Jurkat, Clone E6-1 (cell line): ENCODE measurements at regions not wholly inside any gene's neighbourhood (a gene's known extent, or its start where the extent isn't known, plus 50 kb on each side); places are given as distances from the start of the nearest gene placed in this dataset.
A peak's percentile ranks its signal among the peaks of the same experiment; 100 is the strongest.

Source experiments
- DNase-seq: peaks from one replicate; pipeline ENCODE4 v3.0.0-alpha.2; 2011; ENCODE audit warnings: low read depth, low spot score
- H3K4me3 ChIP-seq: 2 replicates; pipeline ENCODE4 v1.5.1; 2011; ENCODE audit warnings: mild to moderate bottlenecking, low read length, control low read depth, moderate library complexity

- H3K4me3 ChIP-seq: no peak overlapping the region
- no peak for DNase-seq
Observed at GRCh38 chr6:119539066-119539746, 189.6 kb upstream of the MAN1A1 start.

GRCh38 chr6:119536666-119537065 is 187.1 kb upstream of the MAN1A1 start:
- no peak for DNase-seq

GRCh38 chr6:119535332-119535731 is 185.8 kb upstream of the MAN1A1 start:
- no peak for DNase-seq
- no peak overlapping the region for H3K4me3 ChIP-seq

More at GRCh38 chr6:119536666-119537065, 187.1 kb upstream of the MAN1A1 start:
- no peak overlapping the region for H3K4me3 ChIP-seq

- H3K4me3 ChIP-seq: no peak overlapping the region
- DNase-seq: peak; percentile 7
Observed at GRCh38 chr6:119533603-119534279, 184.2 kb upstream of the MAN1A1 start.

DNA sequence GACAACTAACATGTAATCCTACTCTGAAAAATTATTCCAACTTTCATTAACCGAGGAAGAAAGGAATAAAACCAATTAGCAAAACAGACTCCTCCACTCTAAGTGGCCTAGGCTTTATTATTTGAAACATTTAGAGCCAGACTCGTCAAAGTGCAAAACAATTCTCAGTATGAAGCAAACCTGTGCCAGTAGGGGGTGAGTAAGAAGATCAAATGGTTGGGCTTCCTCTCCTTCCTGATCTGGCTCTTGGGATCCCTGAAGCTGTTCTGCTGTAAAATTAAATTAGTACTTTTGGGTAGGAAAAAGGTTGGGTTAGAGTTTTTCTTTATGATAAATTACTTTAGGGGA is 177.6 kb upstream of the MAN1A1 start:
- no peak overlapping the region for H3K4me3 ChIP-seq
- DNase-seq: no peak

GRCh38 chr6:119526561-119527230 is 177.1 kb upstream of the MAN1A1 start:
- H3K4me3 ChIP-seq: no peak overlapping the region
- no peak for DNase-seq

GRCh38 chr6:119524410-119524809 is 174.8 kb upstream of the MAN1A1 start:
- DNase-seq: no peak
- no peak overlapping the region for H3K4me3 ChIP-seq

- DNase-seq: no peak
- no peak overlapping the region for H3K4me3 ChIP-seq
Observed at GRCh38 chr6:119523556-119523955, 174.0 kb upstream of the MAN1A1 start.

DNA sequence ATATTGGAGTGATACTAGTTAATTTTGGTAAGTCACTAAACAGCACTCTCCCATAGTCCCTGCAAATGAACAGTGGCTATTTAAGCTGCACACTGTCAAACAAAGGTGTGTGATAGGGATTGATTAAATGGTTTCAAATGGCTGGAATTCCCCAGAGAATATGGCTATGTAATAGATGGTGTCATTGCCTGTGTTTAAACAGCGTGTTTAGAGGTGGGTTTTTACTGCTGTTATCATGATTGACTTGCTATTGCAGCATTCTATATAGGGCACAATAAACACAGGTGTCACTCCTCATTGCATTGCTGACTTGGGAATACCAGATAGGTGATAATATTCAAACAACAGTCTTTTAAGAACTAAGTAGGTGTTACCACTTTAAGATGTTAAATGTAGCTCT is 171.7 kb upstream of the MAN1A1 start:
- no peak overlapping the region for H3K4me3 ChIP-seq
- DNase-seq: no peak

GRCh38 chr6:119517428-119517827 is 167.9 kb upstream of the MAN1A1 start:
- DNase-seq: no peak

DNA sequence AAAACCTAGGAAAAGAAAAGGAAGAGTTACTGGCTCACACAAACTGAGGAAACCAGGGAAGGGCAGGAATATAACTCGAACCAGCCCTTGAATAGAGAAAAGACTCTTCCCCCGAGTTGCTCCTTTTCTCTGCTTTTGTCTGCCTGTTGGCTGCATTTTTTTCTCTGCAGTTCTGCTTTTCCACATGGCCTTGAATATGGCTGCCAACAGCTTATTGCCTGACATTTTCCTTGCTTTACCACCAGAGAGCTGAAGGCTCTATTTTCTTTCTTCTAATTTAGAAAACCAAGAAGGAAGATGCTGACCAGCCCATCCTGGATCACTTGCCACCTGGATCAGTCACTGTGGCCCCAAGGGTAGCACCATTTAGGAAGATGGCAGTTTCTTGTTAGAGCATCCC is 164.8 kb upstream of the MAN1A1 start:
- DNase-seq: no peak
- no peak overlapping the region for H3K4me3 ChIP-seq

More at GRCh38 chr6:119517428-119517827, 167.9 kb upstream of the MAN1A1 start:
- no peak overlapping the region for H3K4me3 ChIP-seq

DNA sequence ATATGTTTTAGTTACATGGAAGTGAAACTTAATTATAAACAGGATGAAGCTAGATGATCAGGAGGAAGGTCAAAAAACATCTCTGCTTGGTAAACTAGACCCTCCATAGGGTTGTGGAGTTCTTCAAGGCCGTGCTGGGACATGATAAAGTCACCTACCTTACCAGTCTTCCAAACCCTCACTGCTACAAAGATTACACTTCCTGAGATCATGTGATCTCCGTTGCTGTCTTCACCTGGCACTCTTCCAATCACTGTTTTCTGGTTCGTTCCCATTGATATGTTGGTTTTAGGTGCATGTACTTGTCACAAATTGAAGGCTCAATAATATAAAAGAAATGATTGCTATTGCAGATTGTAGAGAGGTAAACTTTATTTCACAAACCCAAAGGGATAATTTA is 161.5 kb upstream of the MAN1A1 start:
- no peak for DNase-seq

GRCh38 chr6:119510246-119510645 is 160.7 kb upstream of the MAN1A1 start:
- no peak for DNase-seq
- H3K4me3 ChIP-seq: no peak overlapping the region

More for the DNA sequence above, 161.5 kb upstream of the MAN1A1 start:
- no peak overlapping the region for H3K4me3 ChIP-seq

DNA sequence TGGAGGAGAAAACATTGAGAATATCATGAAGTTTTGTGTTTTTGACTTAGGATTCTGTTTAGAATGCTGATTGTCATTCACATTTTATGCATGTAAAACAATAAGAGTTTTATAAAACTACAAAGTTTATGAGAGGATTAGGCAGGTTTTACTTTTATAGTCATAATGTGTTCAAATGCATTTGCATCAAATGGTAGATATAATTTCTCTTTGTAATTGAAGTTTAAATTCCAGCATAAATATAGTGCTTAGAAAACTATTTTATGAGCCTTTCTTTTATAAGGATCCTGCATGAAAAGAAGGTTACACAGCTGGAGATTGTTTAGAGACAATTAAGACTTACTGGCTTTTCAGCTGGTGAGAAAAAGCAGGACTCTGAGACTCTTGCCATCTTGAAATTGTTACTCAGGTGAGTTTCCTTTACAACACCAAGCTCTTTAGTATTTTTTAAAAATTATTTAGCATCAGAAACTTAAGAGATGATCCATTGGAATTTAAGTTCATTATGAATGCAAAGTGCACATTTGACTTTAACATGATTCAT is 157.1 kb upstream of the MAN1A1 start:
- no peak overlapping the region for H3K4me3 ChIP-seq
- no peak for DNase-seq

DNA sequence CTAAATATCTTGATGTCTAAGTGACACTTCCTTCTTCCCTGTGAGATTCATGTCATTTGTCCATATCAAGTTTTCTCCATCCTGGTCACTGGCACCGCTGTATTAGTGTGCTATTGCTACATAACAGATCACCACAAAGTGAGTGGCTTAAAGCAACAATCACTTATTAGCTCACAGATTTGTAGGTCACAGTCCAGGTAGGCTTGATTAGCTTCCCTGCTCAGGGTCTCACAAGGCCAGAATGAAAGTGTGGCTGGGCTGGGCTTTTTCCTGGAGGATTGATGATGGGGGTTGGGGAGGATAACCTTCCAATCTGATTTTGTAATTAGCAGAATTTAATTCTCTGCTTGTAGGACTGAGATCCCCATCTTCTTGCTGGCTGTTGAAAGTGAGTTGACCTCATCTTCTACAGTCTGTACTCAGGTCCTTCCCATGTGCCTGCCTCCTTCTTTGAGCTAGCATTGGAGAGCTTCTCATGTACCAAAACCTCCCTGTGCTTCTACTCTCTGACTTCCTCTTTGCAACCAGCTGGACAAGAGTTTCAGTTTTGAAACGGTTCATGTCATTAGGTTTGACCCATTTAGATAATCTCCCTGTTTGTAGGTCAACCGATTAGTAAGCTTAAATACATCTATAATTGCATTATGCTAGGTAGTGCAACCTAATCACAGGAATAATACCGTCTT is 152.4 kb upstream of the MAN1A1 start:
- no peak overlapping the region for H3K4me3 ChIP-seq
- DNase-seq: no peak

DNA sequence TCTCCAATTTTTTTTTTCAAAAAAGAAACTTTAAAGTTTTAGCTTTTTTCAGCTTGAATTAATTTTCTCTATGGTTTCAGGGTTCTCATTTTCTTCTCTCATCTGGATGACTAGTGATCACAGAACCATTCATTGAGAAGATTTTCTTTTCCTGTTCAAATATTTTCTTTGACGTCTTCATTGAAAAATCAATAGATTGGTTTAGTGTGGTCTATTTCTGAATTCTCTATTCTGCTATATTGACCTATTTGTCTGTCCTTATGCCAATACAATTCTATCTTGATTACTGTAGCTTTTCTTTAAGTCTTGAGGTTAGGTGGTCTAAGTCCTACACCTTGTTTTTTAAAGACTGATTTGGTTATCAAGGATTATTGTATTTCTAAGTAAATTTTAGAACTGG is 150.2 kb upstream of the MAN1A1 start:
- H3K4me3 ChIP-seq: no peak overlapping the region

DNA sequence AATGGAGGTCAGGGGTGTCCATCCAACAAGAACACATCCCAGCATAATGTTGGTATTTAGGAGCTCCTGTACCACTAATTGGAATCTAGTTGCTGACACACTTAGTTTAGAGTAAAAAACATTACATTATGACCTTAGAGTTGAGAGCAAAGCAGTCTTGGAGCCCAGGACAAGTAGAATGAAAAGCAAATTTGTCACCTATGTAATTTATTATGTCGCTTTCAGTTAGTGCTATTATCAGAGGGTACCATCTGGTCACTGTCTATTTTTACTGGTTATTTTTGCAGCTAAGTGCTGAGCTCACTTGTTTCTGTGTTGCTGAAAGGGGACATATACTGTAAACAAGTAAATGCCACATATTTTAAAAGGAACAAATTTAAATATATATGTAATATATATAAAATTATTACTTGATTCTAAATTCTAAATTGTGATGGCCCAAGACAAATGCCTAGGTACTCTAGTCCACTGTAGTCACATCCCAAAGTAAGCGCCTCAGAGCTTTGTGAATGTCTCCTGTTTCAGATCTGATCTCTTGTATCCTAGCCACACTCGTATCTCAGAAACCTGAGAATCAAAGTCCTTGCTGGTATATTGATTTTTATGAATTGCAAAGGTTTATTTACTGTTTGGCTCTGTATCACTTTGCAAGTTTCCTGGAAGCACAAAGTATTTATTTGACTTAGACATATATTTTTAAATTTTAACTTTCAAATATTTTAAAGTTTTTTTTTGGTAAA is 148.6 kb upstream of the MAN1A1 start:
- no peak overlapping the region for H3K4me3 ChIP-seq
- DNase-seq: no peak

More for the DNA sequence above, 150.2 kb upstream of the MAN1A1 start:
- no peak for DNase-seq

DNA sequence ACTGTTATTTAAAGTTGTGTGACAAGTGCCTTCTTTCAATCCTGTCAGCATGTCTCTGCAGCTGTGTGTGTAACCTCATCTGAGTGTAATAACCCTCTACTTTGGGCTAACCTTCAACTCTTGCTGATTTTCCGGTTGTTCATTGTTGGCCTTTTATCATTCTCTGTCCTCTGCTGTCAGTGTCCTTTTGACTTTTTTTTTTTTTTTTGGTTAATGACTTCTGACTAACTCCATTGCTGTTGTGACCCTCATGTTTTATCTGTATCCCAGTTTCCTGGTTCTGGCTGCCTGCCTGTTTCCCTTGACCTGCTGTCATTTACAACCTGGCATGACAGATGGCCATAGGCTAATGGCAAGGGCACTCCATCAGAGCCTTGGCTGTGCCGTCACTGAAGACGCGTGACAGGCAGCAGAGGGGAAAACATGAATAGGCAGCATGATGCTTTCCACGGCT is 145.7 kb upstream of the MAN1A1 start:
- no peak for DNase-seq
- H3K4me3 ChIP-seq: no peak overlapping the region

GRCh38 chr6:119493980-119494379 is 144.4 kb upstream of the MAN1A1 start:
- no peak for DNase-seq

More at GRCh38 chr6:119493980-119494379, 144.4 kb upstream of the MAN1A1 start:
- no peak overlapping the region for H3K4me3 ChIP-seq
